PFSK-1 (cell line): ENCODE measurements at regions not wholly inside any gene's neighbourhood (a gene's known extent, or its start where the extent isn't known, plus 50 kb on each side); places are given as distances from the start of the nearest gene placed in this dataset.

Source experiments
- POLR2AphosphoS5 ChIP-seq: IDR thresholded peaks from 2 replicates; pipeline ENCODE4 v1.6.1; 2012; ENCODE audit warnings: low read depth, mild to moderate bottlenecking, control low read depth, low read length, moderate library complexity
- SIN3A ChIP-seq: IDR thresholded peaks from 2 replicates; pipeline ENCODE4 v1.6.1; 2012; ENCODE audit warnings: mild to moderate bottlenecking, low read length, moderate library complexity, borderline replicate concordance; ENCODE audit not compliant: insufficient read depth
- TAF1 ChIP-seq: IDR thresholded peaks from 2 replicates; pipeline ENCODE4 v1.6.1; 2012; ENCODE audit warnings: low read length, control low read depth, borderline replicate concordance; ENCODE audit not compliant: insufficient read depth
- TF ChIP-seq, protein P1 (sequence below), 2 experiments: IDR thresholded peaks; 2 replicates each; pipeline versions ENCODE4 v1.6.1 to v1.8.0; 2011 to 2012; ENCODE audit warnings: low read depth in 2 of 2, low read length in 2 of 2, control low read depth in 1 of 2, inconsistent platforms in 1 of 2, mild to moderate bottlenecking in 1 of 2, moderate library complexity in 1 of 2; ENCODE audit not compliant: insufficient read depth in 1 of 2

DNA sequence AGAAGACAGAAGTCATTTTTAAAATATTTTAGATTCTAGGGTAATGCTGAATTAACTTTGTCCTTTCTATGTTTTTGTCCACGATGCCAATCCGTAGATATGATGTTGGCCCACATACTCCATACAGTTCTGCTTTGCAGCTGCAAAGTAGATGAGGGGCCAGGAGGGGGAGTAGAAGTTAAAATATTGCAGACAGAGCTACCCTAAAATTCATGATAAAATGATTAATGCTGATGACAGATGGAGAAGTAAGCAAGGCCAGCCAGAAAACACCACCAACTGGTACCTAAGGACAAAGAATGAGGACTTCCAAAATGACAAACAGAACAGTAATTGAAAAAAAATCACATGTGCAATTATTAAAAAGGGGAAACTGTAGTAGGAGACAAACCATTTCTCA lies 756.6 kb upstream of the ARPP21 start:
- TF ChIP-seq TAF1 (no peak), POLR2AphosphoS5 (no peak), SIN3A (no peak)
- TF ChIP-seq, protein P1, sequence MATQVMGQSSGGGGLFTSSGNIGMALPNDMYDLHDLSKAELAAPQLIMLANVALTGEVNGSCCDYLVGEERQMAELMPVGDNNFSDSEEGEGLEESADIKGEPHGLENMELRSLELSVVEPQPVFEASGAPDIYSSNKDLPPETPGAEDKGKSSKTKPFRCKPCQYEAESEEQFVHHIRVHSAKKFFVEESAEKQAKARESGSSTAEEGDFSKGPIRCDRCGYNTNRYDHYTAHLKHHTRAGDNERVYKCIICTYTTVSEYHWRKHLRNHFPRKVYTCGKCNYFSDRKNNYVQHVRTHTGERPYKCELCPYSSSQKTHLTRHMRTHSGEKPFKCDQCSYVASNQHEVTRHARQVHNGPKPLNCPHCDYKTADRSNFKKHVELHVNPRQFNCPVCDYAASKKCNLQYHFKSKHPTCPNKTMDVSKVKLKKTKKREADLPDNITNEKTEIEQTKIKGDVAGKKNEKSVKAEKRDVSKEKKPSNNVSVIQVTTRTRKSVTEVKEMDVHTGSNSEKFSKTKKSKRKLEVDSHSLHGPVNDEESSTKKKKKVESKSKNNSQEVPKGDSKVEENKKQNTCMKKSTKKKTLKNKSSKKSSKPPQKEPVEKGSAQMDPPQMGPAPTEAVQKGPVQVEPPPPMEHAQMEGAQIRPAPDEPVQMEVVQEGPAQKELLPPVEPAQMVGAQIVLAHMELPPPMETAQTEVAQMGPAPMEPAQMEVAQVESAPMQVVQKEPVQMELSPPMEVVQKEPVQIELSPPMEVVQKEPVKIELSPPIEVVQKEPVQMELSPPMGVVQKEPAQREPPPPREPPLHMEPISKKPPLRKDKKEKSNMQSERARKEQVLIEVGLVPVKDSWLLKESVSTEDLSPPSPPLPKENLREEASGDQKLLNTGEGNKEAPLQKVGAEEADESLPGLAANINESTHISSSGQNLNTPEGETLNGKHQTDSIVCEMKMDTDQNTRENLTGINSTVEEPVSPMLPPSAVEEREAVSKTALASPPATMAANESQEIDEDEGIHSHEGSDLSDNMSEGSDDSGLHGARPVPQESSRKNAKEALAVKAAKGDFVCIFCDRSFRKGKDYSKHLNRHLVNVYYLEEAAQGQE (IDR thresholded peaks at IDR 0.05; ENCODE audit: insufficient read depth in 1 of 2, low read depth in 2 of 2, low read length in 2 of 2): no peak
